H9 (cell line): ENCODE measurements at regions not wholly inside any gene's neighbourhood (a gene's known extent, or its start where the extent isn't known, plus 50 kb on each side); places are given as distances from the start of the nearest gene placed in this dataset.

Experiments
- DNase-seq: peaks from one replicate; pipeline ENCODE4 v3.0.0-alpha.2; 2017
- H2AFZ ChIP-seq: one replicate; pipeline ENCODE4 v1.6.1; 2013; ENCODE audit warnings: mild to moderate bottlenecking, low read length, control low read depth, moderate library complexity
- H2AK5ac ChIP-seq: 2 replicates; pipeline ENCODE4 v1.6.1; 2013; ENCODE audit warnings: low read length, control low read depth, mixed read lengths; ENCODE audit not compliant: insufficient read length
- H2BK120ac ChIP-seq: one replicate; pipeline ENCODE4 v1.6.1; 2013; ENCODE audit warnings: low read depth, mild to moderate bottlenecking, low read length, control low read depth, inconsistent platforms; ENCODE audit not compliant: poor library complexity, severe bottlenecking
- H2BK12ac ChIP-seq: 2 replicates; pipeline ENCODE4 v1.6.1; 2013; ENCODE audit warnings: low read length, control low read depth, mixed read lengths, low read depth; ENCODE audit not compliant: insufficient read length
- H2BK15ac ChIP-seq: 2 replicates; pipeline ENCODE4 v1.6.1; 2013; ENCODE audit warnings: low read depth, low read length, control low read depth
- H2BK20ac ChIP-seq: one replicate; pipeline ENCODE4 v1.6.1; 2013; ENCODE audit warnings: low read depth, mild to moderate bottlenecking, low read length, control low read depth, inconsistent platforms; ENCODE audit not compliant: poor library complexity, severe bottlenecking
- H2BK5ac ChIP-seq: 2 replicates; pipeline ENCODE4 v1.6.1; 2013; ENCODE audit warnings: low read length, control low read depth, mixed read lengths; ENCODE audit not compliant: insufficient read length
- H3K14ac ChIP-seq: 2 replicates; pipeline ENCODE4 v1.6.1; 2013; ENCODE audit warnings: low read length, control low read depth; ENCODE audit not compliant: insufficient read depth
- H3K18ac ChIP-seq: 2 replicates; pipeline ENCODE4 v1.6.1; 2013; ENCODE audit warnings: low read depth, mild to moderate bottlenecking, mixed read lengths, low read length, control low read depth; ENCODE audit not compliant: insufficient read length
- H3K23ac ChIP-seq: 2 replicates; pipeline ENCODE4 v1.6.1; 2013; ENCODE audit warnings: low read length, control low read depth, mixed read lengths, low read depth; ENCODE audit not compliant: insufficient read length
- H3K23me2 ChIP-seq: 2 replicates; pipeline ENCODE4 v1.6.1; 2013; ENCODE audit warnings: low read depth, mild to moderate bottlenecking, mixed read lengths, low read length, control low read depth; ENCODE audit not compliant: insufficient read length, poor library complexity, severe bottlenecking
- H3K27ac ChIP-seq: 2 replicates; pipeline ENCODE4 v1.5.1; 2013; ENCODE audit warnings: low read length, control low read depth, mixed read lengths, low read depth; ENCODE audit not compliant: insufficient read length
- H3K27me3 ChIP-seq: 2 replicates; pipeline ENCODE4 v1.6.1; 2013; ENCODE audit warnings: low read length, control low read depth, inconsistent platforms; ENCODE audit not compliant: insufficient read depth
- H3K4ac ChIP-seq: 2 replicates; pipeline ENCODE4 v1.6.1; 2013; ENCODE audit warnings: low read depth, mild to moderate bottlenecking, control low read depth, inconsistent platforms, low read length, moderate library complexity
- H3K4me1 ChIP-seq: 2 replicates; pipeline ENCODE4 v1.6.1; 2013; ENCODE audit warnings: low read length, control low read depth, inconsistent platforms; ENCODE audit not compliant: insufficient read depth
- H3K4me2 ChIP-seq: 2 replicates; pipeline ENCODE4 v1.6.1; 2013; ENCODE audit warnings: low read length, control low read depth, mixed read lengths; ENCODE audit not compliant: insufficient read length, insufficient read depth
- H3K56ac ChIP-seq: 2 replicates; pipeline ENCODE4 v1.6.1; 2013; ENCODE audit warnings: low read depth, mild to moderate bottlenecking, mixed read lengths, low read length, control low read depth; ENCODE audit not compliant: insufficient read length
- H3K79me1 ChIP-seq: 2 replicates; pipeline ENCODE4 v1.6.1; 2013; ENCODE audit warnings: low read depth, mild to moderate bottlenecking, moderate library complexity, low read length, control low read depth, inconsistent platforms; ENCODE audit not compliant: insufficient read depth, poor library complexity, severe bottlenecking
- H3K79me2 ChIP-seq: 2 replicates; pipeline ENCODE4 v1.6.1; 2013; ENCODE audit warnings: low read length, control low read depth, inconsistent platforms; ENCODE audit not compliant: insufficient read depth
- H3K9ac ChIP-seq: 2 replicates; pipeline ENCODE4 v1.6.1; 2013; ENCODE audit warnings: low read length, control low read depth, mixed read lengths; ENCODE audit not compliant: insufficient read length; ENCODE audit errors: extremely low read depth
- H3K9me3 ChIP-seq: one replicate; pipeline ENCODE4 v1.6.1; 2013; ENCODE audit warnings: low read depth, low read length, inconsistent platforms; ENCODE audit not compliant: control insufficient read depth
- H3T11ph ChIP-seq: one replicate; pipeline ENCODE4 v1.6.1; 2013; ENCODE audit warnings: mild to moderate bottlenecking, low read length, control low read depth, inconsistent platforms
- H4K20me1 ChIP-seq: one replicate; pipeline ENCODE4 v1.6.1; 2013; ENCODE audit not compliant: control insufficient read depth, insufficient read length, insufficient read depth
- H4K5ac ChIP-seq: 2 replicates; pipeline ENCODE4 v1.6.1; 2013; ENCODE audit warnings: low read depth, mild to moderate bottlenecking, mixed read lengths, low read length, control low read depth; ENCODE audit not compliant: insufficient read length
- H4K8ac ChIP-seq: replicated peaks from 2 replicates; pipeline ENCODE4 v1.6.1; 2013; ENCODE audit warnings: low read length, control low read depth, mixed read lengths, low read depth; ENCODE audit not compliant: insufficient read length
- H4K91ac ChIP-seq: 2 replicates; pipeline ENCODE4 v1.6.1; 2013; ENCODE audit warnings: low read depth, mild to moderate bottlenecking, moderate library complexity, mixed read lengths, low read length, control low read depth; ENCODE audit not compliant: insufficient read length
- H3K27ac Mint-ChIP-seq, 3 experiments: 2 replicates in 2 of 3; 3 replicates in 1 of 3; pipeline ENCODE4 v1.8.0; 2020 to 2021; ENCODE audit warnings: mixed read lengths in 3 of 3, mild to moderate bottlenecking in 1 of 3, moderate library complexity in 1 of 3
- H3K27me3 Mint-ChIP-seq: 2 replicates; pipeline ENCODE4 v1.8.0; 2021; ENCODE audit warnings: low read depth, mild to moderate bottlenecking, moderate library complexity, mixed read lengths
- H3K36me3 Mint-ChIP-seq, 3 experiments: 2 replicates in 2 of 3; 3 replicates in 1 of 3; pipeline ENCODE4 v1.8.0; 2020 to 2021; ENCODE audit warnings: low read depth in 3 of 3, mixed read lengths in 3 of 3; ENCODE audit not compliant: insufficient read depth in 1 of 3
- H3K4me1 Mint-ChIP-seq, 2 experiments: 2 replicates each; pipeline ENCODE4 v1.8.0; 2020; ENCODE audit warnings: mixed read lengths in 2 of 2
- H3K4me3 Mint-ChIP-seq, 2 experiments: 2 replicates in 1 of 2; 3 replicates in 1 of 2; pipeline ENCODE4 v1.8.0; 2020 to 2021; ENCODE audit warnings: mild to moderate bottlenecking in 2 of 2, mixed read lengths in 2 of 2, moderate library complexity in 1 of 2
- H3K9me3 Mint-ChIP-seq, 2 experiments: 2 replicates in 1 of 2; 3 replicates in 1 of 2; pipeline ENCODE4 v1.8.0; 2020; ENCODE audit warnings: mild to moderate bottlenecking in 2 of 2, mixed read lengths in 2 of 2, moderate library complexity in 1 of 2
- WGBS: extraction: QIAGEN DNeasy Blood & Tissue Kit; methylation state at CpG from one replicate; pipeline ENCODE4 v1.1.7; 2013; ENCODE audit warnings: missing lambda C conversion rate, low lambda C conversion rate, mixed read lengths; ENCODE audit not compliant: insufficient read length; ENCODE audit errors: extremely low coverage; 5-methylcytosine and 5-hydroxymethylcytosine counted together
- TF ChIP-seq, protein P1 (sequence below): fragments of 200-600 bp; sonication (generic); conservative IDR thresholded peaks from 3 replicates; pipeline ENCODE4 v1.8.0; 2021; ENCODE audit warnings: antibody characterized with exemption, mild to moderate bottlenecking

DNA sequence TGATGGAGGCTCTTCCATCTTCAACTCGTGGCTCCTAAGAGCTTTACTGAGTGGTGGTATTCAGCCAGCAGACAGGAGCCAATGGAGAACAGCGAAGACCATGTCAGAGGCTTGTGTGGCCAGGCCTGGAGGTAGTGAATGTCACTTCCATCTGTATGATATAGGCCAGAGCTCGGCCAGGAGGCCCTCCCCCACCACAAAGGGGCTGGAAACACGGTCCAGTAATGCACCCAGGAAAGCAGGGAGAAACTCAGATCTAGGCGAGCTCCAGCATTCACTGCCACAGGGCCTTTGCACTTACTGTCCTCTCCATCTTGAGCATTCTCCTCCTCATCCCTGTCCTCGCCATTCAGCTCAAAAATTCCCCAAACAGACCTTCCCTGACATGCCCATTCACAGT lies 555.3 kb upstream of the C16orf82 start:
- Histone ChIP-seq H2AFZ (no peak overlapping the region), H3K18ac (no peak overlapping the region), H2BK20ac (no peak overlapping the region), H3K23me2 (no peaks in the 10 kb centered on the region), H3K27me3 (no peaks in the 10 kb centered on the region; the same call in 1 of the 2 replicates), H3K4me2 (no peak overlapping the region), H2AK5ac (no peak overlapping the region), H3K27ac (no peak overlapping the region), H2BK15ac (no peak overlapping the region), H3K79me1 (no peaks in the 10 kb centered on the region), H3K9ac (no peak overlapping the region), H3K4me1 (no peaks in the 10 kb centered on the region), H4K5ac (no peak overlapping the region), H3K14ac (no peak overlapping the region), H2BK120ac (no peak overlapping the region), H4K20me1 (no peaks in the 10 kb centered on the region), H3K4ac (no peak overlapping the region), H3K79me2 (no peaks in the 10 kb centered on the region), H2BK5ac (no peak overlapping the region), H4K91ac (no peak overlapping the region), H3K56ac (no peak overlapping the region), H3K23ac (no peak overlapping the region), H2BK12ac (no peak overlapping the region), H3K9me3 (no peaks in the 10 kb centered on the region), H4K8ac (no peak overlapping the region), H3T11ph (no peak overlapping the region)
- WGBS = no CpG with 5 or more reads among the region's 6 CpGs
- Mint-ChIP-seq H3K4me1 (no peaks in the 10 kb centered on the region), H3K36me3 (no peaks in the 10 kb centered on the region), H3K27ac (no peak overlapping the region), H3K27me3 (no peaks in the 10 kb centered on the region; the same call in none of the 2 replicates), H3K4me3 (no peak overlapping the region), H3K9me3 (no peaks in the 10 kb centered on the region)
- TF ChIP-seq, protein P1, sequence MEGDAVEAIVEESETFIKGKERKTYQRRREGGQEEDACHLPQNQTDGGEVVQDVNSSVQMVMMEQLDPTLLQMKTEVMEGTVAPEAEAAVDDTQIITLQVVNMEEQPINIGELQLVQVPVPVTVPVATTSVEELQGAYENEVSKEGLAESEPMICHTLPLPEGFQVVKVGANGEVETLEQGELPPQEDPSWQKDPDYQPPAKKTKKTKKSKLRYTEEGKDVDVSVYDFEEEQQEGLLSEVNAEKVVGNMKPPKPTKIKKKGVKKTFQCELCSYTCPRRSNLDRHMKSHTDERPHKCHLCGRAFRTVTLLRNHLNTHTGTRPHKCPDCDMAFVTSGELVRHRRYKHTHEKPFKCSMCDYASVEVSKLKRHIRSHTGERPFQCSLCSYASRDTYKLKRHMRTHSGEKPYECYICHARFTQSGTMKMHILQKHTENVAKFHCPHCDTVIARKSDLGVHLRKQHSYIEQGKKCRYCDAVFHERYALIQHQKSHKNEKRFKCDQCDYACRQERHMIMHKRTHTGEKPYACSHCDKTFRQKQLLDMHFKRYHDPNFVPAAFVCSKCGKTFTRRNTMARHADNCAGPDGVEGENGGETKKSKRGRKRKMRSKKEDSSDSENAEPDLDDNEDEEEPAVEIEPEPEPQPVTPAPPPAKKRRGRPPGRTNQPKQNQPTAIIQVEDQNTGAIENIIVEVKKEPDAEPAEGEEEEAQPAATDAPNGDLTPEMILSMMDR = no peak
- DNase-seq = no peak
